ENCODE measurements at regions not wholly inside any gene's neighbourhood (a gene's known extent, or its start where the extent isn't known, plus 50 kb on each side); places are given as distances from the start of the nearest gene placed in this dataset.

- POLR2A ChIA-PET: no interaction called here
- in situ Hi-C loops (cut with HindIII; ENCODE audit: extremely low pct_ligation_motif_present, low pct_unique_long_range_greater_than_20kb): no loop called here
These were observed 163.3 kb upstream of the SPOCK3 start for GRCh38 chr4:167397586-167397985.

More at GRCh38 chr4:167397586-167397985, 163.3 kb upstream of the SPOCK3 start:
- no TSS peak for BruUV-seq (replicated peaks)
- no peaks in the 10 kb centered on the region for H4K20me1 ChIP-seq (ENCODE audit: insufficient read depth, low read length)
- no peak overlapping the region for H3K4me3 ChIP-seq (replicated peaks in 1 of 3; ENCODE audit: insufficient read depth in 1 of 3, low read depth in 2 of 3, low read length in 3 of 3)
- no peaks in the 10 kb centered on the region for H3K79me2 ChIP-seq (ENCODE audit: insufficient read depth, low read length)
- H3K27me3 ChIP-seq (ENCODE audit: control insufficient read depth in 1 of 2, insufficient read depth in 2 of 2, low read length in 2 of 2): no peaks in the 10 kb centered on the region
- no peaks in the 10 kb centered on the region for H3K4me1 ChIP-seq (ENCODE audit: insufficient read depth, low read length)
- no peaks in the 10 kb centered on the region for H3K36me3 ChIP-seq (replicated peaks in 1 of 2; ENCODE audit: control insufficient read depth in 1 of 2, insufficient read depth in 2 of 2, low read length in 2 of 2)
- TF ChIP-seq ZNF660 (CRISPR knock-in tag; IDR thresholded peaks at IDR 0.05; ENCODE audit: borderline replicate concordance, low read depth): no peak
- TF ChIP-seq STAT5B (CRISPR knock-in tag; IDR thresholded peaks at IDR 0.05): no peak
- no peak for TF ChIP-seq ZNF7 (CRISPR knock-in tag; IDR thresholded peaks at IDR 0.05)
- no peak for TF ChIP-seq CBFB (CRISPR knock-in tag; IDR thresholded peaks at IDR 0.05)
- TF ChIP-seq ZNF20 (CRISPR knock-in tag; IDR thresholded peaks at IDR 0.05): no peak
- TF ChIP-seq E2F5 (CRISPR knock-in tag; conservative IDR thresholded peaks at IDR 0.05): no peak
- TF ChIP-seq ZNF326 (CRISPR knock-in tag; IDR thresholded peaks at IDR 0.05; ENCODE audit: borderline replicate concordance): no peak
- TF ChIP-seq SMC3 (IDR thresholded peaks at IDR 0.05; ENCODE audit: low read length): no peak
- no peak for TF ChIP-seq CBX1 (IDR thresholded peaks at IDR 0.05; ENCODE audit: low read depth)
- TF ChIP-seq PBX2 (CRISPR knock-in tag; IDR thresholded peaks at IDR 0.05): no peak
- TF ChIP-seq ZNF800 (CRISPR knock-in tag; IDR thresholded peaks at IDR 0.05): no peak
- TF ChIP-seq SMARCC2 (IDR thresholded peaks at IDR 0.05): no peak
- no peak for TF ChIP-seq JUND (CRISPR knock-in tag; IDR thresholded peaks at IDR 0.05)
- no peak for TF ChIP-seq FOSL2 (CRISPR knock-in tag; IDR thresholded peaks at IDR 0.05)
- TF ChIP-seq ZNF777 (CRISPR knock-in tag; IDR thresholded peaks at IDR 0.05): no peak
- no peak for TF ChIP-seq ZNF256 (CRISPR knock-in tag; conservative IDR thresholded peaks at IDR 0.05)
- no peak for TF ChIP-seq ZNF549 (CRISPR knock-in tag; IDR thresholded peaks at IDR 0.05)
- no peak for TF ChIP-seq DZIP1 (CRISPR knock-in tag; IDR thresholded peaks at IDR 0.05)
- no peak for TF ChIP-seq TEF (CRISPR knock-in tag; IDR thresholded peaks at IDR 0.05)
- no peak for TF ChIP-seq TCF7L2 (IDR thresholded peaks at IDR 0.05; ENCODE audit: low read depth, low read length)
- H3K27ac ChIP-seq (ENCODE audit: extremely low read length, insufficient read depth, low read length): no peak overlapping the region
- no peak overlapping the region for H3K4me2 ChIP-seq (ENCODE audit: low read depth, low read length)
- intact Hi-C loops (cut with micrococcal nuclease; ENCODE audit: unreplicated experiment): no loop called here
- WGBS (ENCODE audit: low lambda C conversion rate): 0% methylated on average over 3 of the region's 3 CpGs
- H3K9me3 ChIP-seq (ENCODE audit: low read length): no peaks in the 10 kb centered on the region
- FAIRE-seq: no peak
- H3K9ac ChIP-seq (ENCODE audit: insufficient read depth, low read depth, low read length): no peak overlapping the region
- no peak for DNase-seq (ENCODE audit: low spot score)
- CTCF ChIA-PET (ENCODE audit: low intra/inter-chr PET ratio, low total read pairs): no interaction called here
- H2AFZ ChIP-seq (ENCODE audit: low read length): no peak overlapping the region
- ATAC-seq: no peak

All from HepG2 (cell line).